C4-2B (cell line): ENCODE measurements at regions not wholly inside any gene's neighbourhood (a gene's known extent, or its start where the extent isn't known, plus 50 kb on each side); places are given as distances from the start of the nearest gene placed in this dataset.

Experiments
- H3K27ac ChIP-seq: fragments of 450-650 bp; 2 replicates; pipeline ENCODE4 v1.5.1; 2017
- ZFX ChIP-seq: fragments of 450-650 bp; IDR thresholded peaks from 2 replicates; pipeline ENCODE4 v1.6.1; 2017
- TF ChIP-seq, protein P1 (sequence below): fragments of 450-650 bp; conservative IDR thresholded peaks from 2 replicates; pipeline ENCODE4 v1.5.1; 2017; ENCODE audit warnings: mild to moderate bottlenecking

DNA sequence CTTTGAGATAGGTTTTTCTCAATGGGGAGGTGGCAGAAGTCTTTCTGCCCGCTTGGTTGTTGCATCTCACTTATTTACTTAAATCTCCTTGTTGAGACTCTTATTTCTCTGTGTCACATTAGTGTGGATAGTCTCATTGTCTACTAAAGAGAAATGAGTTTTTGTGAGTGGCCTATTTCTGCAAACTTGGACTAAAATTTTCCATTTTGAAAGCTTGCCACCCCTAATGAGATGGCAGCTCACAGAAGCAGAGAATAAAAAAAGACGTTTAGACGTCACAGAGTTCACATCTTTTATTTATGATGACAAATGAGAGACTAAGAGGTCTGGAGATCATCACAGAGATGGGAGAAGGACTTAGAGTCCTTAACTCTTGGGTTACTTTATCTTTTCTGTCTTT, 262.7 kb upstream of the PHYHIPL start:
- H3K27ac ChIP-seq, result no peak overlapping the region
- no peak for TF ChIP-seq ZFX
- TF ChIP-seq, protein P1, sequence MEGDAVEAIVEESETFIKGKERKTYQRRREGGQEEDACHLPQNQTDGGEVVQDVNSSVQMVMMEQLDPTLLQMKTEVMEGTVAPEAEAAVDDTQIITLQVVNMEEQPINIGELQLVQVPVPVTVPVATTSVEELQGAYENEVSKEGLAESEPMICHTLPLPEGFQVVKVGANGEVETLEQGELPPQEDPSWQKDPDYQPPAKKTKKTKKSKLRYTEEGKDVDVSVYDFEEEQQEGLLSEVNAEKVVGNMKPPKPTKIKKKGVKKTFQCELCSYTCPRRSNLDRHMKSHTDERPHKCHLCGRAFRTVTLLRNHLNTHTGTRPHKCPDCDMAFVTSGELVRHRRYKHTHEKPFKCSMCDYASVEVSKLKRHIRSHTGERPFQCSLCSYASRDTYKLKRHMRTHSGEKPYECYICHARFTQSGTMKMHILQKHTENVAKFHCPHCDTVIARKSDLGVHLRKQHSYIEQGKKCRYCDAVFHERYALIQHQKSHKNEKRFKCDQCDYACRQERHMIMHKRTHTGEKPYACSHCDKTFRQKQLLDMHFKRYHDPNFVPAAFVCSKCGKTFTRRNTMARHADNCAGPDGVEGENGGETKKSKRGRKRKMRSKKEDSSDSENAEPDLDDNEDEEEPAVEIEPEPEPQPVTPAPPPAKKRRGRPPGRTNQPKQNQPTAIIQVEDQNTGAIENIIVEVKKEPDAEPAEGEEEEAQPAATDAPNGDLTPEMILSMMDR, result no peak

DNA sequence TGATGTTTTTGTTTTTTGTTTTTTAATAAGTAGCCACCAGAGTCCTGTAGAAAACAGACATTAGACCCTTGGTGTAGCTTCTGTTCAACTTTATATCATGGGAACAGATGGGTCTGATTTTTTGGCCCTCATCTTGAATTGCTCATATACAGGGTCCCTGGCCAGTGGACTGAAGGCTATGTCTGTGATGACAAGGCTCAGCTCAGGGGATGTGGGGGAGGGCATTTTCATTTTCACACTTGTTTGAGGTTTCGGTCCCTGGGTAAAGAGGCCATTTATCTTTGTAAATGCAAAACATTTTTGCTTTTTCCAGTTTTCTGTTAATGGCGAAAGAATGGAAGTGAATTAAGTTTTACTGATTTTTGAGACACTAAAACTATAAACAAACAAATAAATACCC, 257.6 kb upstream of the PHYHIPL start:
- no peak overlapping the region for H3K27ac ChIP-seq
- TF ChIP-seq, protein P1, result no peak
- no peak for TF ChIP-seq ZFX

DNA sequence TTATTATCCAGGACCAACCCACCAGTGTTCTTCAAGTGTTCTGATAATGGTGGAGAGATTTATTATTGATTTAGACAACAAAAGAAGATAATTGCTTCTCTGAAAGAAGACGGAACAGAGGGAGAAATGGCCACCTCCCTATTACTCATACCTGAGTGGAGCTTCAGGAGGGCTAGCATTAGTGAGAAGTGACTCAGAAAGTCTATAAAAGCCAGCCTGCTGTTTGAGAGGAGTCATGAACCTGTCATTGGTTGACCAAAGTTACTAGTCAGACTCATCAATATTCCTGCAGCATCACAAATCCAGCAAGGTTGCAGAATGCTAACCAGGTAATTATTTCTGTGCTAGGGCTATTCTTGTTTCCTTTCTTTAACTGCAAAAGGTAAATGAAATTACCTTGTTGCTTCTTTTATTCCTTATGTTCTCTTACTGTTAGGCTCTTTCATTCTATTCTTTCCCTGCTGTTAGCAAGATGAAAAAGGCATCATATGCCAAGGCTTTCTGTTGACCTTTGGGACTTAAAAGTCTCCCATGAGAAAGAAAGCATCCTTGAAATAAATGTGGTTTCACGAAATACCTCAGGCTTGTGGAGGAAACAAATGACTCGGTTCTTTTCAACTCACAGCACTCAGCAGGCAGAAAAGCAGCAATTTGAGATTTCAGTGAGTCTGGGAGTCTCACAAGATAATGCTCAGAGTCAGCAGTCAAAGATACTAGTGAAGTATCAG, 256.4 kb upstream of the PHYHIPL start:
- no peak overlapping the region for H3K27ac ChIP-seq
- TF ChIP-seq, protein P1, result no peak
- TF ChIP-seq ZFX, result no peak

DNA sequence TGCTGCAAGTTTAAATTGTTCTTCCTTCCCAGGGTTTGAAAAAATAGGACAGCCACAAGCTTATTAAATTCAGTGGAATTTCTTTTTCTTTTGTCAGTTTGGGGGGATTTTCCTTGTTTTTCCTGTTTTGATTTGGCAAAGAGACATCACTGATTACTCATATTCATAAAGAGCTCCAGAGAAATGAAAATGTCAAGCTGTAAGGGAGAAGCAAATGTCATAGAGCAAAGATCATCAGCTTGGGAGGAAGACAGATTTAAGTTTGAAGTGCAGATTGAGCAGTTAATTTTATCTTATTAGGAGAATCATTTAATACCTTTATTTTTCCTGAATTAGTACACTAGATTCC, 255.8 kb upstream of the PHYHIPL start:
- H3K27ac ChIP-seq, result no peak overlapping the region
- TF ChIP-seq, protein P1, result no peak
- no peak for TF ChIP-seq ZFX

DNA sequence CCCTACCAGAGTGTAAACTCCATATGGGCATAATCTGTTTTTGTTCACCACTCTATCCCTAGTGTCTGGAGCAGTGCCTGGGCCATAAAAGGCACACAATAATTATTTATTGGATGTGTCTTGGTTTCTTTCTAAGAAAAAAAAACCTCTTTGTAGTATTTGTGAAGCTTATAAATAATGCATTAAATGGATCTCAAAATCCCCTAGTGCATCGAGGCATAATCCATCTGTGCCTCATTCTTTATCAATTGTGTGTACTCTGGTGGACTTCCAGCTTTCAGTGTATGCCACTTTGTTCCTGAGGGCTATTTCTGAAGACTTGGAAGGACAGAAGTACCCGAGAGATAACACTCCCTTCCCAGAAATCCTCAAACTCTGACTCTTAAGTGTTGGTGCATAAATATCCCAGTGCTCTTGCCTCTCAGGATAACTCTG, 255.0 kb upstream of the PHYHIPL start:
- TF ChIP-seq ZFX, result no peak
- TF ChIP-seq, protein P1, result no peak
- no peak overlapping the region for H3K27ac ChIP-seq

DNA sequence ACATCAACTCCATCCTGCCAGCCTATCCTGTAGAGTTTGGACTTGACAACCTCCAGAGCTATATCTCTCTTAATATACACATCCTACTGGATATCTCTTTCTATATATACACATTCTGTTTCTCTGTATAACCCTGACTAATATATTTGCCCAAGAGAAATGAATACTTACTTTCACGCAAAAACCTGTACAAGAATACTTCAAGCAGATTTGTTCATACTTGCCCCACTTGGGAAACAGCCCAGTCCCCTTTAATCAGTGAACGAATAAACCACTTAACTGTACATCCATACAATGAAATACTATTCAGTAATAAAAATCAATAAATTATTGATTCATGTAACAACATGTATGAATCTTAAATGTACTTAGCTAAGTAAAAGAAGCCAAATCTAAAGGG, 251.1 kb upstream of the PHYHIPL start:
- no peak overlapping the region for H3K27ac ChIP-seq
- TF ChIP-seq ZFX, result no peak
- TF ChIP-seq, protein P1, result no peak

DNA sequence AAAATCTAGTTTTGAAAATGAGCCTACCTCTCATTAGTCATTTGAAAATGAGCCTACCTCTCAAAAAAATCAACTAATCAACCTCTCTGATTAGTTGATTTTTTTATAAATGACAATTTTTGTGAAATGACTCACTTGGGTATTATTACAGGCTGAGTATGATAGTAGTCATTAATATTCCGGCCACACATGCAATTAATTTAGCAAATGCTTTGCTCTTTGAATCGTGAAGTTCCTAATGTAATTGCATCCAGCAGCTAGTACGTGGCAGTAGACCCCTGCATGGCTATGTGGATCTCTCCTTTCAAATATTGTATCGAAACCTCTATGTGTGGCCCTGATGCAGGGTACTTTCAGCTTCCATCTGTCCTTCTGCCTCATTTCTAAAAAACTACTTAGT, 245.9 kb upstream of the PHYHIPL start:
- TF ChIP-seq ZFX, result no peak
- TF ChIP-seq, protein P1, result no peak
- no peak overlapping the region for H3K27ac ChIP-seq
